GM19452 (cell line): ENCODE measurements at regions not wholly inside any gene's neighbourhood (a gene's known extent, or its start where the extent isn't known, plus 50 kb on each side); places are given as distances from the start of the nearest gene placed in this dataset.

Experiments
- ATAC-seq: cut with Tn5 transposase; IDR thresholded peaks from one replicate; pipeline ENCODE4 v1.9.1; 2021; ENCODE audit not compliant: unreplicated experiment

DNA sequence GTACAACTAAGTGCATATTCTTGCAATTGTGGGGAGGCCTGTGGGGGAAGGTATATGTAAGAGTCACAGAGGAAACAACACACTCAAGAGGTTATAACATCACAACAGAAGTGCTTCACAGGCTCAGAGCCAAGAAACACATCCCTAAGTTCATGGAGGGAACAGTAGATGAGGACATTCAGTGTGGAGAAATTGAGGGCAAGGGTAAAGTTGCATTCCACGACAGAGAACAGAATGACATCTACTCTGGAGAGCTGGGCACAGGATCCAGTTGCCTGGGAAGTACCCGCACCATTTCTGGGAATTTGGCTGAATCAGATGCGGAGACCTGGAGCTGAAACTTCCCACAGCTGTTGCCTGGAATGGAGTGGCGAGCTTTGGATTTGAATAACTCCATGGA is 197.2 kb downstream of the NXNL2 start:
- ATAC-seq: no peak

- no peak for ATAC-seq
These were observed 198.9 kb downstream of the NXNL2 start for GRCh38 chr9:88733651-88734421.

DNA sequence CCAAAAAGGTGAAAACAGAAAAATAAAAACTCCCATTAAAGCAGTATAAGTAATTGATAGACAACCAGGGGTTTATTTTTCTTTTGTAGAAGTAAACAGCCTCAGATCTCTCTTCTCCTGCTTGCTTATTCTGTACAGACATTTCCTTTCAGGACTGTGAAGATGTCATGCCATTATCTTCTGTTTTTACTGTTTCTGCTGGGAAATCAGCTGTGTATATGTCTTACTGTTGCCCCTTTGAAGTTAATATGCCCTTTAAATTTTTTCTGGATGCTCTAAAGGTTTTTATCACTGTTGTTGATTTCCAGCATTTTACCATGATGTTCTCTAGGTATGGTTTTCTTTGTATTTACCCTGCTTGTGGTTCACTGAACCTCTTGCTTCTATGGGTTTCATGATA is 199.5 kb downstream of the NXNL2 start:
- no peak for ATAC-seq

DNA sequence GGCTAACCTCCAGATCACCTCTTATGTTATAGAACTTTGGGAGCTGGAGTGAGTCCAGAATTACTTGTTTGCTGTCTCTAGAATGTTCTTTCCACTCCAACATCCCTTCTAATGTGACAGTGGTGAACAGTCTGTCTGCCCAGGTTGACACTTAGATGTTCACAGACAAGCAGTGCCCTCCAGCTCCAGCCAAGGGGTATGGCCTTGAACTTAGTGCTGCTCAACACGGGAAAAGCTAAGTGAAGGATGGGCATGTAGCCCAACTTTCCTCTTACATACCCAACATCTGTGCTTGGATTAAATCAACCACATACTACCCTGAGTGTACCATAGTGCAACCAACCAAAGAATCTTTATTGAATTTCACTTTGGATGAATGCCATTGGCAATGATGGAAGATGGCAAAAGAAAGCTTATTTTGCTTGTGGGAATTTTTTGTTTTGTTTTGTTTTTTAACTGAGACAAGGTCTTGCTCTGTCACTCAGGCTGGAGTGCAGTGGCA is 201.2 kb downstream of the NXNL2 start:
- ATAC-seq: no peak

- ATAC-seq: no peak
These were observed 202.1 kb downstream of the NXNL2 start for GRCh38 chr9:88737031-88737430.

GRCh38 chr9:88737876-88738275 is 202.9 kb downstream of the NXNL2 start:
- ATAC-seq: no peak

DNA sequence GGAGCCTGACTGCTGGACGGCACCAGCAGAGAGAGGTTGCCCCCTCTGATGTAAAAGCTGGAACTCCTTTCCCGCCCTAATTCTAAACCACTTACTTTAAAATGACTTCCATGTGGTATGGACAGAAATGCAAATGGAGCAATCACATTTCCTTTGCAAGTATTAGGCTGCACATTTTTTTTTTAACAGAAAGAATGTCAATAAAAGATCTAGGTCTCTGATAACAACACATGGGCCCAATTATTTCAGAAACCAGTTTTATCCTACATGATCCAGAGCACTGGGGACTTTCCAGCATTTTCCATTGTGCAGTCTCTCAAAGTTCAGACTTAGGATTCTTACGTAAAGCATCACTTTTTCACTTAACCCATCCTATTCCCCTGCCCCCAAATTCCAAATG is 203.7 kb downstream of the NXNL2 start:
- no peak for ATAC-seq

GRCh38 chr9:88739373-88739772 is 204.4 kb downstream of the NXNL2 start:
- no peak for ATAC-seq

DNA sequence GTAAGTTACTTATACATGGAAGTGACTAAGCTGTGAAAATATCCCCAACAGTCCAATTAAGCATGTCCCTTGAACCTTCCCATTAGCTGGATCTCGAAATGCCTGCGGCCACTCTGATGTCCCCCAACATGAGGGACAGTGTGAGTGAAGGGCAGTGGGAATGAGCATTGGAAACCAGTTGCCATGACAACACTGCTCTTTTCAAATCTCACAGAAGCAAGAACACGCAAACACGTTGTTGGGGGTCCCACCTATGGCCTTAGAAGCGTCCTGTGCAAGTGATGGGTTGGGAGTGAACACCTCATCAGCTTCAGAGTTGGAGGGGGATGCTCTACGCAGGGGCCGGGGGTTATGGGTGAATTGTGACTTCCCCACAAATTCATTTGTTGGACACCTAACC is 205.9 kb downstream of the NXNL2 start:
- no peak for ATAC-seq

GRCh38 chr9:88741335-88741734 is 206.4 kb downstream of the NXNL2 start:
- ATAC-seq: no peak

GRCh38 chr9:88742483-88742882 is 207.5 kb downstream of the NXNL2 start:
- ATAC-seq: no peak

- no peak for ATAC-seq
These were observed 207.9 kb downstream of the NXNL2 start for GRCh38 chr9:88742905-88743304.

DNA sequence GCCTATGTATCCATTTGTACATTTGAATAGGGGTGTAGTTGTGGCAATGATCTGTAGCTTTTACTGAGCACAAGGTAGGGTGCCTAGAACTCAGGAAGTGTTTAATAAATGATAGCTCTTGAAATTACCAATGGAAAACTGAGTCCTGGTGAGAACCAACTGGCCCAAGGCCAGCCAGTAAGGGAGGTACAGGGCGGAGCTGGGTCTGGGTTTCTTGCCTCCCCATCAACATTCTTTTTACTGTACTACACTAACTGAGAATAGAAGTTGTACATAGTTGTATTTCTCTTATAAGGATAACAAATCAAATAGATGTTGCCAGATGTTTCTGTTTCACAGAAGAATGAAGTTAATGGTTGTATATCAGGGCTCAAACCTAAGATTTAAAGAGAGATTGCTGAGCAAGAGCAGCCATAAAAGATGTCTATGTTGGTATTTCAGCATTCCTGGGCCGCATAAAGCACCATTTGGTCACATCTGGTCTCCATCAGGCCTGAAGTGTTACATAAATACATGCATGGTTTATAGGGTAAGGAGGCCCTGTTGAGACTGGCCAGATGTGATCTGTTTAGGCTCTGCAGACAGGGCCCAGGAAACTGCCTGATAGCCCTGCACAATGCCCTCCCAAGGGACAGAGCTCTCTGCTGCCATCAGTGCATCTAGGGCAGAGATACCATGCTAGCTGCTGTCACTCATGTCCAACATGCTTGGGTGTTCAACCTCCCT is 210.5 kb downstream of the NXNL2 start:
- ATAC-seq: no peak

GRCh38 chr9:88746029-88746742 is 211.2 kb downstream of the NXNL2 start:
- no peak for ATAC-seq

GRCh38 chr9:88746743-88747398 is 211.9 kb downstream of the NXNL2 start:
- no peak for ATAC-seq

DNA sequence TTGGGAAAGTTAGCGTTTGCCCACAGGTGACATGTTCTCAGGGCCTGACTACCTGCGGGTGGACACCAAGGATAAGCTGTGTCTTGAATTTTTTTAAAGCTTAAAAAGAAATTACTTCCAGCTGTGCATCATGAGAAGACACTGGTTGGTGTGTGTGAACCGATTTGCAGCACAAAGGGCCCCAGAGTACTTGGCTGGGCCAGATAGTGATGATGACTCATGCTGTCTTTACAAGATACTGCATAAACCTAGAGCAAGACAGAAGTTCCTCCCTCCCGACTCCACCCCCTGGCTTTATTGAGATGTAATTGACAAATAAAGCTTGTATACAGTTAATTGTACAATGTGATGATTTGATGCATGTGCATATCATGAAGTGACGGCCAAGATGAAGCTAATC is 212.8 kb downstream of the NXNL2 start:
- no peak for ATAC-seq

- no peak for ATAC-seq
These were observed 213.7 kb downstream of the NXNL2 start for GRCh38 chr9:88748566-88749261.

DNA sequence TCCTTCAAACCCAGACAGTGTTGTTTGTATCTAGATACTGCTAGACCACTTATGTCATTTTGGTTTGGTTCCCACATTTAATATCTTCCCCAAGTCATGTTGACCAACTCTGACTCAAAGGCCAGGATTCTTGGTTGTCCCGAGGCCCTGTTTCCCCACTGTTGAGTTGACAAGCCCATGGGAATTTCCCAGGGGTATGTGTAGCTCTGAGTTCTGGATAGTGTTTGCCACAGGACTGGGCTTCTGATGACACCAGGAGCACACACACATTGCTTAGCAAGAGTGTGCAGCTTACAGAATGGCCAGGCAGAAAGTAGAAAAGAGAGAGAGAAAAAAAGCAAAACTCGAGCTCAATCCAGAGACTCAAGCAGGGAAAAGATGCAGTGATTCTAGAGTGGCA is 214.4 kb downstream of the NXNL2 start:
- ATAC-seq: no peak

DNA sequence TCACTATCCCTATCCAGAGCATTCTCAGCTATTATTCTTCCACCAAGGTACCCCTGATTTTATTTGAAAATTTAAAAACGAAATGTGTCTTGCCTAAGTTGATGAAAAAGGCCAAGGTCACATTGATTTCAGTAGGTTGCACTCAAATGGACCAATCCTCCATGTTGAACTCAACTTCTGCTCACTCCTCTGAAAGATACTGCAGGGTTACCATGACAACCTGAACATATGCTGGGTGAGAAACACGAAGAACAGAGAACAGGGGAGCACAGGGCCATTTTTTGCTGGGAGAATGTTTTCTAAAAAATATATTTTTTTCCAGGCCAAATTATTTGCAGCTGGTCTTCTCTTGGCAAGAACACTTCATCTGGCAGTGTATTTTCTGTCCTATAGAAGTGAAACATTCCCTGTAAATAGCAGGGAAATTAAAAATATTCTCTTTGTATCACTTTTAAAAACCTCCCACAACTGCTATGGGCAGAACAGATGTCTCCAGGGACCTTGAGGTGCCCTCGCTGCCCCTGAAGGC is 215.9 kb downstream of the NXNL2 start:
- ATAC-seq: no peak

GRCh38 chr9:88751781-88752180 is 216.8 kb downstream of the NXNL2 start:
- no peak for ATAC-seq
